Loucy (cell line): ENCODE measurements at regions not wholly inside any gene's neighbourhood (a gene's known extent, or its start where the extent isn't known, plus 50 kb on each side); places are given as distances from the start of the nearest gene placed in this dataset.

Experiments used
- H2AFZ ChIP-seq: fragments of 200-600 bp; sonication (generic); 2 replicates; pipeline ENCODE4 v1.6.0; 2016; ENCODE audit warnings: antibody characterized with exemption, mild to moderate bottlenecking, low read length, moderate library complexity
- H3F3A ChIP-seq: fragments of 200-600 bp; 2 replicates; pipeline ENCODE4 v1.6.0; 2016; ENCODE audit warnings: antibody characterized with exemption, low read depth, mild to moderate bottlenecking
- H3K27me3 ChIP-seq: fragments of 200-600 bp; sonication (generic); 2 replicates; pipeline ENCODE4 v1.6.1; 2014; ENCODE audit warnings: low read length, mild to moderate bottlenecking; ENCODE audit not compliant: insufficient read depth, poor library complexity, severe bottlenecking
- H3K36me3 ChIP-seq: fragments of 200-600 bp; sonication (generic); 2 replicates; pipeline ENCODE4 v1.6.1; 2016; ENCODE audit warnings: low read length; ENCODE audit not compliant: insufficient read depth
- H3K4me1 ChIP-seq: fragments of 200-600 bp; sonication (generic); 2 replicates; pipeline ENCODE4 v1.5.1; 2014; ENCODE audit warnings: low read length, mild to moderate bottlenecking; ENCODE audit not compliant: insufficient read depth, poor library complexity, severe bottlenecking
- H3K4me2 ChIP-seq: fragments of 200-600 bp; sonication (generic); 2 replicates; pipeline ENCODE4 v1.6.0; 2014; ENCODE audit warnings: antibody characterized with exemption, low read length, low read depth, mild to moderate bottlenecking; ENCODE audit not compliant: poor library complexity, severe bottlenecking
- H3K4me3 ChIP-seq: fragments of 200-600 bp; sonication (generic); 2 replicates; pipeline ENCODE4 v1.5.1; 2014; ENCODE audit warnings: low read length, mild to moderate bottlenecking, mixed read lengths; ENCODE audit not compliant: poor library complexity, severe bottlenecking
- H3K79me2 ChIP-seq: fragments of 200-600 bp; sonication (generic); 2 replicates; pipeline ENCODE4 v1.6.1; 2014; ENCODE audit warnings: low read length; ENCODE audit not compliant: insufficient read depth
- H3K9ac ChIP-seq: fragments of 200-600 bp; sonication (generic); 2 replicates; pipeline ENCODE4 v1.6.0; 2014; ENCODE audit warnings: mild to moderate bottlenecking, low read depth, low read length, moderate library complexity; ENCODE audit not compliant: poor library complexity, severe bottlenecking
- H3K9me2 ChIP-seq: fragments of 200-600 bp; sonication (generic); replicated peaks from 2 replicates; pipeline ENCODE4 v1.6.1; 2016; ENCODE audit warnings: low read depth, low read length, mixed read lengths
- H3K9me3 ChIP-seq: fragments of 200-600 bp; sonication (generic); 2 replicates; pipeline ENCODE4 v1.6.1; 2014; ENCODE audit warnings: mild to moderate bottlenecking, antibody characterized with exemption, low read length, low read depth; ENCODE audit not compliant: insufficient read depth
- H4K20me1 ChIP-seq: fragments of 200-600 bp; sonication (generic); 2 replicates; pipeline ENCODE4 v1.6.0; 2014; ENCODE audit warnings: antibody characterized with exemption, low read length, mild to moderate bottlenecking; ENCODE audit not compliant: insufficient read depth, poor library complexity, severe bottlenecking
- EZH2phosphoT487 ChIP-seq: fragments of 200-600 bp; IDR thresholded peaks from 2 replicates; pipeline ENCODE4 v1.6.1; 2018; ENCODE audit warnings: antibody characterized with exemption, mild to moderate bottlenecking, moderate library complexity, borderline replicate concordance
- TF ChIP-seq, protein P1 (sequence below): fragments of 200-600 bp; sonication (generic); conservative IDR thresholded peaks from 2 replicates; pipeline ENCODE4 v1.5.1; 2014; ENCODE audit warnings: mild to moderate bottlenecking, antibody characterized with exemption, low read length

DNA sequence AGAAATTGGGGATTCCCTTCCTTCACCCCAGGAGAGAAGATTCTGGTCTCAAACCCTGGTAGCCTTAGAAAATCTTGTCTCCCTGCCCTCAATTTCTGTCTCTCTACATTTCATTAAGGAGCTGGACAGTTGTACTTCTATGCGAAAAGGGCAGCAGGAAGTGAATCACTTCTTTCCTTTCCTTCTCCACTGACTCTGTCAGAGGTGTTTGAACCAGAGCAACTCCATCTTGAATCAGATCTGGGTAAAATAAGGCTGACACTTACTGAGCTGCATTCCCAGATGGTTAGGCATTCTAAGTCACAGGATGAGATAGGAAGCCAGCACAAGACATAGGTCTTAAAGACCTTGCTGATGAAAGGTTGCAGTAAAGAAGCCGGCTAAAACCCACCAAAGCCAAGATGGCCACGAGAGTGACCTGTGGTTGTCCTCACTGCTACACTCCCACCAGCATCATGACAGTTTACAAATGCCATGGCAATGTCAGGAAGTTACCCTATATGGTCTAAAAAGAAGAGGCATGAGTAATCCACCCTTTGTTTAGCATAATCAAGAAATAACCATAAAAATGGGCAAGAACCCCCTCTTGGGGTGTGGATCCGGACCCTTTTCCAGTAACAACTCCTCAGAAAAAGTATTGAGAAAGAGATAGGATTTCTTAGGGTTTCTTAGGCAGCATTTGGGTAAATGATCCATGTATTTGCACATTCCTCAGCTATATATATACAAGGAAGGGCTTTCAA, 95.8 kb upstream of the PLCB4 start:
- TF ChIP-seq, protein P1, sequence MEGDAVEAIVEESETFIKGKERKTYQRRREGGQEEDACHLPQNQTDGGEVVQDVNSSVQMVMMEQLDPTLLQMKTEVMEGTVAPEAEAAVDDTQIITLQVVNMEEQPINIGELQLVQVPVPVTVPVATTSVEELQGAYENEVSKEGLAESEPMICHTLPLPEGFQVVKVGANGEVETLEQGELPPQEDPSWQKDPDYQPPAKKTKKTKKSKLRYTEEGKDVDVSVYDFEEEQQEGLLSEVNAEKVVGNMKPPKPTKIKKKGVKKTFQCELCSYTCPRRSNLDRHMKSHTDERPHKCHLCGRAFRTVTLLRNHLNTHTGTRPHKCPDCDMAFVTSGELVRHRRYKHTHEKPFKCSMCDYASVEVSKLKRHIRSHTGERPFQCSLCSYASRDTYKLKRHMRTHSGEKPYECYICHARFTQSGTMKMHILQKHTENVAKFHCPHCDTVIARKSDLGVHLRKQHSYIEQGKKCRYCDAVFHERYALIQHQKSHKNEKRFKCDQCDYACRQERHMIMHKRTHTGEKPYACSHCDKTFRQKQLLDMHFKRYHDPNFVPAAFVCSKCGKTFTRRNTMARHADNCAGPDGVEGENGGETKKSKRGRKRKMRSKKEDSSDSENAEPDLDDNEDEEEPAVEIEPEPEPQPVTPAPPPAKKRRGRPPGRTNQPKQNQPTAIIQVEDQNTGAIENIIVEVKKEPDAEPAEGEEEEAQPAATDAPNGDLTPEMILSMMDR, result no peak
- no peak for TF ChIP-seq EZH2phosphoT487
- no peaks in the 10 kb centered on the region for H3K79me2 ChIP-seq
- peak overlapping the region; percentile 52 for H2AFZ ChIP-seq

DNA sequence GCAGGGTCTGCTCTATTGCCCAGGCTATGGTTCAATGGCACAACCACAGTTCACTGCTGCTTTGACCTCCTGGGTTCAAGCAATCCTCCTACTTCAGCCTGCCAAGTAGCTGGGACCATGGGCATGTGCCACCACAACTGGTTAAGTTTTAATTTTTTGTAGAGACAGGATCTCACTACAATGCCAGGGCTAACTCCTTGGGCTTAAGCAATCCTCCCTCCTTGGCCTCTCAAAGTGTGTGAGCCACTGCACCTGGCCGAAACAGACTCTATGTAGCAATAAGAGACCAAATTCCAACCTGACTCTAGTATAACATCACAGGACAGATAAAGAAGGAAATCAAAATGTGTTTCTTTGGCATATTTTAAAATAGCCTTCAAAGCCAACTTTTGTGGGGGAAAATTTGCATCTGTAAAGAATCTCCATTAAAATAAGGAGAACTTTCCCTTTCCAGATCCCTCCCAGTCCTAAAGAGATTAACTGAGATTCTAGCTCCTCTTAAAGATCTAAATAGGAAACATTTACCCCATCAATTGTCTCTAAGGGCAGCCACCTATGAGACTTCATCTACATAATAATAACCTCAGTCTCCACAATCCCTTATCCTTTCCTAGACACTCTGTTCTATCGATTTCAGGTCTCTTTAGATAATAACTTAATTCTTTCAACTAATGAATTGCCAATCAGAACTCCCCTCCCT, 94.7 kb upstream of the PLCB4 start:
- TF ChIP-seq EZH2phosphoT487, result no peak
- TF ChIP-seq, protein P1, result no peak
- H3K79me2 ChIP-seq, result no peaks in the 10 kb centered on the region
- H3F3A ChIP-seq, result peaks cover 17% of the 10 kb centered on the region
- H3K4me1 ChIP-seq, result peaks cover 38% of the 10 kb centered on the region
- no peak overlapping the region for H3K4me2 ChIP-seq
- H3K9ac ChIP-seq, result no peak overlapping the region
- no peak overlapping the region for H2AFZ ChIP-seq
- H3K9me2 ChIP-seq, result no peaks in the 10 kb centered on the region
- no peaks in the 10 kb centered on the region for H4K20me1 ChIP-seq
- no peaks in the 10 kb centered on the region for H3K9me3 ChIP-seq
- H3K27me3 ChIP-seq, result no peaks in the 10 kb centered on the region
- H3K36me3 ChIP-seq, result no peaks in the 10 kb centered on the region
- H3K4me3 ChIP-seq, result no peak overlapping the region

More for the DNA sequence above, 95.8 kb upstream of the PLCB4 start:
- Histone ChIP-seq H3K4me3 (peak overlapping the region; percentile 23), H3K9ac (peak overlapping the region; percentile 32), H4K20me1 (no peaks in the 10 kb centered on the region), H3K4me1 (peaks cover 38% of the 10 kb centered on the region), H3K4me2 (peak overlapping the region; percentile 49), H3F3A (peaks cover 17% of the 10 kb centered on the region), H3K9me2 (no peaks in the 10 kb centered on the region), H3K9me3 (no peaks in the 10 kb centered on the region), H3K36me3 (no peaks in the 10 kb centered on the region), H3K27me3 (no peaks in the 10 kb centered on the region)

- Histone ChIP-seq H3K79me2 (no peaks in the 10 kb centered on the region), H3K27me3 (no peaks in the 10 kb centered on the region), H3K9me2 (no peaks in the 10 kb centered on the region), H3K9me3 (no peaks in the 10 kb centered on the region), H3K9ac (no peak overlapping the region), H3K36me3 (no peaks in the 10 kb centered on the region), H3K4me1 (peaks cover 23% of the 10 kb centered on the region), H3K4me3 (no peak overlapping the region), H2AFZ (no peak overlapping the region), H3K4me2 (no peak overlapping the region), H4K20me1 (no peaks in the 10 kb centered on the region), H3F3A (no peaks in the 10 kb centered on the region)
- TF ChIP-seq EZH2phosphoT487, result no peak
- TF ChIP-seq, protein P1, result no peak
Observed at GRCh38 chr20:8981482-8981881, 87.4 kb upstream of the PLCB4 start.
